MM.1S (cell line): ENCODE measurements at regions not wholly inside any gene's neighbourhood (a gene's known extent, or its start where the extent isn't known, plus 50 kb on each side); places are given as distances from the start of the nearest gene placed in this dataset.

Experiments used
- DNase-seq: peaks from one replicate; pipeline ENCODE4 v3.0.0-alpha.2; 2015
- H2AFZ ChIP-seq: fragments of 300-600 bp; sonication (generic); 2 replicates; pipeline ENCODE4 v1.6.0; 2016; ENCODE audit warnings: antibody characterized with exemption, low read length
- H3F3A ChIP-seq: fragments of 300-600 bp; sonication (generic); 2 replicates; pipeline ENCODE4 v1.6.1; 2016; ENCODE audit warnings: mild to moderate bottlenecking, antibody characterized with exemption, low read length, moderate library complexity, mixed read lengths; ENCODE audit not compliant: insufficient read depth
- H3K27ac ChIP-seq: fragments of 300-600 bp; sonication (generic); 2 replicates; pipeline ENCODE4 v1.5.1; 2016; ENCODE audit warnings: mild to moderate bottlenecking, low read length
- H3K27me3 ChIP-seq: fragments of 300-600 bp; sonication (generic); replicated peaks from 2 replicates; pipeline ENCODE4 v1.6.0; 2016; ENCODE audit warnings: low read length; ENCODE audit not compliant: insufficient read depth
- H3K36me3 ChIP-seq: fragments of 300-600 bp; sonication (generic); replicated peaks from 2 replicates; pipeline ENCODE4 v1.6.1; 2016; ENCODE audit warnings: mild to moderate bottlenecking, low read length, mixed read lengths; ENCODE audit not compliant: insufficient read depth
- H3K4me1 ChIP-seq: fragments of 300-600 bp; sonication (generic); 2 replicates; pipeline ENCODE4 v1.6.1; 2016; ENCODE audit warnings: low read length, mixed read lengths
- H3K4me2 ChIP-seq: fragments of 300-600 bp; sonication (generic); 2 replicates; pipeline ENCODE4 v1.6.0; 2016; ENCODE audit warnings: low read depth, low read length
- H3K4me3 ChIP-seq: fragments of 300-600 bp; sonication (generic); 2 replicates; pipeline ENCODE4 v1.5.1; 2016; ENCODE audit warnings: low read length, mixed read lengths
- H3K79me2 ChIP-seq: fragments of 300-600 bp; sonication (generic); 2 replicates; pipeline ENCODE4 v1.6.1; 2016; ENCODE audit warnings: mixed run types, low read length, mixed read lengths
- H3K9ac ChIP-seq: fragments of 300-600 bp; sonication (generic); 2 replicates; pipeline ENCODE4 v1.6.1; 2016; ENCODE audit warnings: low read length, mixed read lengths
- H3K9me2 ChIP-seq: fragments of 300-600 bp; sonication (generic); replicated peaks from 2 replicates; pipeline ENCODE4 v1.6.1; 2016; ENCODE audit warnings: mild to moderate bottlenecking, low read length, mixed read lengths; ENCODE audit not compliant: insufficient read depth
- H3K9me3 ChIP-seq: fragments of 300-600 bp; sonication (generic); replicated peaks from 2 replicates; pipeline ENCODE4 v1.6.1; 2016; ENCODE audit warnings: mild to moderate bottlenecking, low read length, mixed read lengths; ENCODE audit not compliant: insufficient read depth
- H4K20me1 ChIP-seq: fragments of 300-600 bp; sonication (generic); 2 replicates; pipeline ENCODE4 v1.6.1; 2016; ENCODE audit warnings: mild to moderate bottlenecking, low read length, moderate library complexity, mixed read lengths; ENCODE audit not compliant: insufficient read depth
- EZH2 ChIP-seq: fragments of 300-600 bp; sonication (generic); optimal IDR thresholded peaks from 2 replicates; pipeline ENCODE3; 2017; ENCODE audit warnings: low read depth, mild to moderate bottlenecking, antibody characterized with exemption, low read length, mixed read lengths
- EZH2phosphoT487 ChIP-seq: fragments of 300-600 bp; sonication (generic); IDR thresholded peaks from 2 replicates; pipeline ENCODE4 v1.6.1; 2018; ENCODE audit warnings: antibody characterized with exemption, low read length
- TF ChIP-seq, protein P1 (sequence below): fragments of 300-600 bp; sonication (generic); IDR thresholded peaks from 2 replicates; pipeline ENCODE4 v1.5.1; 2016; ENCODE audit warnings: antibody characterized with exemption, low read length, mixed read lengths

DNA sequence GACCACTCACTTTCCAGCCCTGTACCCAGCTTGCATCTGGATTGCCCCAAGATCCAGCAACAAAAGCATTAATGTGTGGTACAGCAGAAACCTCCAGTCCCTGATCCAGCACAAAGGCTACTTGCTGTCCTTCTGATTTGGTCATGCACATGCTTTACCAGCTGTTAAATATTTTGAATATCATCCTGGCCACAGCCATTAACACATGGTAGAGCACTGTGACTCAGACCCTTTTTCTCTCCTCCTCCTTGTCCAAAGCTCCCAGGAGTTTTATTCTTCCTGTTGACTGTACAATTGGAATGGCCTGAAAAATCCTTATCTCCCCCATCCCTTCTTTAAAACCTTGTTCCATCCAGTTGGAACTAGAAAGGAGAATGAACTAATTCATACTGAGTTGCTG, 419.7 kb upstream of the TNP1 start:
- Histone ChIP-seq H3K9me3 (no peaks in the 10 kb centered on the region), H3K9me2 (no peaks in the 10 kb centered on the region), H3K79me2 (no peaks in the 10 kb centered on the region), H3K4me2 (no peak overlapping the region), H3K4me1 (no peaks in the 10 kb centered on the region), H3K27ac (no peak overlapping the region), H2AFZ (no peak overlapping the region), H3K4me3 (no peak overlapping the region), H3K36me3 (no peaks in the 10 kb centered on the region), H3K27me3 (no peaks in the 10 kb centered on the region), H3F3A (no peaks in the 10 kb centered on the region), H4K20me1 (no peaks in the 10 kb centered on the region), H3K9ac (no peak overlapping the region)
- DNase-seq: no peak
- TF ChIP-seq, protein P1, sequence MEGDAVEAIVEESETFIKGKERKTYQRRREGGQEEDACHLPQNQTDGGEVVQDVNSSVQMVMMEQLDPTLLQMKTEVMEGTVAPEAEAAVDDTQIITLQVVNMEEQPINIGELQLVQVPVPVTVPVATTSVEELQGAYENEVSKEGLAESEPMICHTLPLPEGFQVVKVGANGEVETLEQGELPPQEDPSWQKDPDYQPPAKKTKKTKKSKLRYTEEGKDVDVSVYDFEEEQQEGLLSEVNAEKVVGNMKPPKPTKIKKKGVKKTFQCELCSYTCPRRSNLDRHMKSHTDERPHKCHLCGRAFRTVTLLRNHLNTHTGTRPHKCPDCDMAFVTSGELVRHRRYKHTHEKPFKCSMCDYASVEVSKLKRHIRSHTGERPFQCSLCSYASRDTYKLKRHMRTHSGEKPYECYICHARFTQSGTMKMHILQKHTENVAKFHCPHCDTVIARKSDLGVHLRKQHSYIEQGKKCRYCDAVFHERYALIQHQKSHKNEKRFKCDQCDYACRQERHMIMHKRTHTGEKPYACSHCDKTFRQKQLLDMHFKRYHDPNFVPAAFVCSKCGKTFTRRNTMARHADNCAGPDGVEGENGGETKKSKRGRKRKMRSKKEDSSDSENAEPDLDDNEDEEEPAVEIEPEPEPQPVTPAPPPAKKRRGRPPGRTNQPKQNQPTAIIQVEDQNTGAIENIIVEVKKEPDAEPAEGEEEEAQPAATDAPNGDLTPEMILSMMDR: no peak
- no peak for TF ChIP-seq EZH2
- TF ChIP-seq EZH2phosphoT487: no peak

DNA sequence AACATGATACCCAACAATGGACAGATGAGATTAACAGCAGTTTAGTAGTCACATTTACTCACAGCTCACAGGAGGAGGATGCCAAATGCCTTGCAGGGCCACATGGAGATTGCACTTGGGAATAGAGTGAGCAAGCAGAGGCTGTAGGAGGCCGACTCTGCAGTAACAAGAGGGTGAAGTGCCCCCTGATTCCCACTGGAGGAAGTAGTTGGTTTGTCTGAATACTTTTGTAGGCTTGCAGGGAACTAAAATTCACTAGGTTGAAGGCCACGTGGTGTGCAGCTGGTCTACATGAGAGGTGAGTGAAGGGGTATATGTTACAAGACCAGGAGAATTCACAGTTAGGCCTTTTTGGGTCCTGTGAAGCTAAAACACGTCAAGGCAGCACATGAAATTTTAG, 419.3 kb upstream of the TNP1 start:
- no peak overlapping the region for H3K4me2 ChIP-seq
- no peaks in the 10 kb centered on the region for H3K36me3 ChIP-seq
- no peaks in the 10 kb centered on the region for H3K79me2 ChIP-seq
- no peak overlapping the region for H3K9ac ChIP-seq
- H2AFZ ChIP-seq: no peak overlapping the region
- H4K20me1 ChIP-seq: no peaks in the 10 kb centered on the region
- H3K9me2 ChIP-seq: no peaks in the 10 kb centered on the region
- no peak overlapping the region for H3K27ac ChIP-seq
- no peaks in the 10 kb centered on the region for H3K9me3 ChIP-seq
- H3K4me3 ChIP-seq: no peak overlapping the region
- no peak for DNase-seq
- no peaks in the 10 kb centered on the region for H3K27me3 ChIP-seq
- H3F3A ChIP-seq: no peaks in the 10 kb centered on the region
- no peak for TF ChIP-seq EZH2
- TF ChIP-seq, protein P1: no peak
- TF ChIP-seq EZH2phosphoT487: no peak
- H3K4me1 ChIP-seq: no peaks in the 10 kb centered on the region

DNA sequence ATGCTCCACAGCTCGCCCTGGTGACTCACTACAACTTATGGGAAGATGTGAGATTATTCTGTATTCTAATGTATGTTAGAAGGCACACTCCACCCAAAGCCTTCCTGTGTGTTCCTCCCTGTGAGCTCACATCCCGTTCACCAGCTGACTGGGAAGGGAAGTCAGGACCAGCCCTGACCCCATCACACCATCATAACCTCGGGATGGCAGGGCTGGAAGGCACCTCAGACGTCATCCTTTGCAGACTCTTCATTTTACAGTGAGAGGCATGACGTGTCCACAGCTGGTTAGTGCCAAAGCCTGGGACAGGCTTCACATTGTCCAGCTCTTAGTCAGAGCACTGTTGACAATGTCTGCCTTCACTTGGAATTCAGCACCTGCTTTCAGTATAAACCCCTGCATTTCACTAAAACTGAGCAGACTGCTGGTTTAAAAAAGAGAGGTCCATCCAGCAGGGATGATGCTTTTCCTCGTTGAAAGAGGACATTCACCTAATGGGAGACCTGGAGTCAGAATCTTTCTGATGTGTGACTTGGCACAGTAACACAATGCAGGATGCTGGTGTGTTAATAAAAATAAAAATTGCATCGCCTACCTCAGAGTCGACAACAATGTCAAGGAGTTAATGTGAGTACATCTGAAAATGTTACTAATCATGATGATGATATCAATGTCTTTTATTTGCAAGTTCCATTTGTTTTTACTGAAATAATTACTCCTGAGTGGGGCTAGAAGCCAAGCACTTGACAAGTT, 418.0 kb upstream of the TNP1 start:
- no peak for TF ChIP-seq EZH2
- TF ChIP-seq, protein P1: no peak
- no peak for TF ChIP-seq EZH2phosphoT487
- Histone ChIP-seq H3K27ac (no peak overlapping the region), H3K79me2 (no peaks in the 10 kb centered on the region), H4K20me1 (no peaks in the 10 kb centered on the region), H3K36me3 (no peaks in the 10 kb centered on the region), H3K4me1 (no peaks in the 10 kb centered on the region), H3K9ac (no peak overlapping the region), H2AFZ (no peak overlapping the region), H3K4me3 (no peak overlapping the region), H3K9me2 (no peaks in the 10 kb centered on the region), H3K9me3 (no peaks in the 10 kb centered on the region), H3K4me2 (no peak overlapping the region), H3F3A (no peaks in the 10 kb centered on the region), H3K27me3 (no peaks in the 10 kb centered on the region)
- no peak for DNase-seq
